Endodermal cell (in vitro differentiated cells): ENCODE measurements at regions not wholly inside any gene's neighbourhood (a gene's known extent, or its start where the extent isn't known, plus 50 kb on each side); places are given as distances from the start of the nearest gene placed in this dataset.

ENCODE experiments used
- DNase-seq: peaks from one replicate; pipeline ENCODE4 v3.0.0-alpha.2; 2017
- H3K27ac ChIP-seq: 2 replicates; pipeline ENCODE4 v1.5.1; 2013; ENCODE audit warnings: mild to moderate bottlenecking, low read depth, low read length, moderate library complexity
- H3K27me3 ChIP-seq: 2 replicates; pipeline ENCODE4 v1.6.1; 2013; ENCODE audit warnings: mild to moderate bottlenecking, low read length, moderate library complexity; ENCODE audit not compliant: insufficient read depth, control insufficient read depth, poor library complexity, severe bottlenecking
- H3K36me3 ChIP-seq: 2 replicates; pipeline ENCODE4 v1.7.0; 2013; ENCODE audit warnings: mild to moderate bottlenecking, low read length, moderate library complexity; ENCODE audit not compliant: control insufficient read depth, insufficient read depth
- H3K4me1 ChIP-seq: one replicate; pipeline ENCODE4 v1.7.0; 2013; ENCODE audit warnings: low read length; ENCODE audit not compliant: control insufficient read depth, insufficient read depth
- H3K4me3 ChIP-seq: 2 replicates; pipeline ENCODE4 v1.5.1; 2013; ENCODE audit warnings: mild to moderate bottlenecking, low read length, moderate library complexity
- H3K9ac ChIP-seq: 2 replicates; pipeline ENCODE4 v1.6.1; 2013; ENCODE audit warnings: mild to moderate bottlenecking, low read length, moderate library complexity; ENCODE audit not compliant: poor library complexity, severe bottlenecking; ENCODE audit errors: extremely low read depth
- H3K9me3 ChIP-seq: 2 replicates; pipeline ENCODE4 v1.6.1; 2013; ENCODE audit warnings: mild to moderate bottlenecking, low read length, moderate library complexity; ENCODE audit not compliant: control insufficient read depth
- H3K27ac Mint-ChIP-seq: 2 replicates; pipeline ENCODE4 v1.8.0; 2020; ENCODE audit warnings: mixed read lengths
- H3K27me3 Mint-ChIP-seq: 2 replicates; pipeline ENCODE4 v1.8.0; 2021; ENCODE audit warnings: mild to moderate bottlenecking, mixed read lengths; ENCODE audit not compliant: insufficient read depth
- H3K36me3 Mint-ChIP-seq: 2 replicates; pipeline ENCODE4 v1.8.0; 2020; ENCODE audit warnings: low read depth, mixed read lengths
- H3K4me1 Mint-ChIP-seq: 2 replicates; pipeline ENCODE4 v1.8.0; 2020; ENCODE audit warnings: mixed read lengths
- H3K4me3 Mint-ChIP-seq: 2 replicates; pipeline ENCODE4 v1.8.0; 2020; ENCODE audit warnings: mild to moderate bottlenecking, moderate library complexity, mixed read lengths
- H3K9me3 Mint-ChIP-seq: 2 replicates; pipeline ENCODE4 v1.8.0; 2020; ENCODE audit warnings: mild to moderate bottlenecking, mixed read lengths
- CTCF ChIP-seq: fragments of 200-600 bp; sonication (generic); conservative IDR thresholded peaks from 2 replicates; pipeline ENCODE4 v1.5.0; 2021; ENCODE audit warnings: antibody characterized with exemption, mild to moderate bottlenecking
- WGBS, 2 experiments: methylation state at CpG; one replicate each; pipeline versions ENCODE4 v1.1.5 to v1.1.7; 2013; ENCODE audit warnings: missing lambda C conversion rate in 2 of 2, mixed read lengths in 1 of 2; ENCODE audit not compliant: insufficient coverage in 1 of 2, insufficient read length in 1 of 2; 5-methylcytosine and 5-hydroxymethylcytosine counted together

GRCh38 chr3:31434819-31435218, 97.9 kb upstream of the STT3B start:
- H3K9me3 Mint-ChIP-seq = peaks cover 20% of the 10 kb centered on the region
- TF ChIP-seq CTCF = no peak

GRCh38 chr3:31436830-31437229, 95.9 kb upstream of the STT3B start:
- H3K9me3 Mint-ChIP-seq = peaks cover 20% of the 10 kb centered on the region

More at GRCh38 chr3:31434819-31435218, 97.9 kb upstream of the STT3B start:
- Mint-ChIP-seq H3K36me3 (no peaks in the 10 kb centered on the region), H3K27me3 (no peaks in the 10 kb centered on the region), H3K4me3 (no peak overlapping the region), H3K27ac (no peak overlapping the region), H3K4me1 (no peaks in the 10 kb centered on the region)
- H3K9ac ChIP-seq = no peak overlapping the region
- H3K27me3 ChIP-seq = no peaks in the 10 kb centered on the region
- no peak for DNase-seq
- H3K27ac ChIP-seq = no peak overlapping the region
- H3K36me3 ChIP-seq = no peaks in the 10 kb centered on the region
- H3K4me3 ChIP-seq = no peak overlapping the region
- 93 to 100% methylated on average over 1 of the region's 1 CpG for WGBS, 2 experiments
- H3K4me1 ChIP-seq = no peaks in the 10 kb centered on the region
- peaks cover 37% of the 10 kb centered on the region for H3K9me3 ChIP-seq

GRCh38 chr3:31438742-31439141, 94.0 kb upstream of the STT3B start:
- peaks cover 20% of the 10 kb centered on the region for H3K9me3 Mint-ChIP-seq
- H3K4me3 ChIP-seq = no peak overlapping the region
- no peaks in the 10 kb centered on the region for H3K36me3 ChIP-seq
- 93 to 100% methylated on average over 1 to 2 of the region's 2 CpGs for WGBS, 2 experiments
- H3K9ac ChIP-seq = no peak overlapping the region
- no peak overlapping the region for H3K27ac Mint-ChIP-seq
- no peak overlapping the region for H3K4me3 Mint-ChIP-seq
- no peaks in the 10 kb centered on the region for H3K36me3 Mint-ChIP-seq
- H3K27me3 Mint-ChIP-seq = no peaks in the 10 kb centered on the region
- H3K27me3 ChIP-seq = no peaks in the 10 kb centered on the region
- no peak for TF ChIP-seq CTCF
- H3K27ac ChIP-seq = no peak overlapping the region
- no peak for DNase-seq
- peaks cover 5% of the 10 kb centered on the region for H3K4me1 ChIP-seq
- H3K9me3 ChIP-seq = peaks cover 37% of the 10 kb centered on the region
- H3K4me1 Mint-ChIP-seq = peaks cover 15% of the 10 kb centered on the region

More at GRCh38 chr3:31436830-31437229, 95.9 kb upstream of the STT3B start:
- Histone ChIP-seq H3K36me3 (no peaks in the 10 kb centered on the region), H3K27ac (no peak overlapping the region), H3K27me3 (no peaks in the 10 kb centered on the region), H3K9ac (no peak overlapping the region), H3K4me3 (peak overlapping the region; percentile 6), H3K9me3 (peaks cover 37% of the 10 kb centered on the region), H3K4me1 (no peaks in the 10 kb centered on the region)
- no peak overlapping the region for H3K27ac Mint-ChIP-seq
- H3K36me3 Mint-ChIP-seq = no peaks in the 10 kb centered on the region
- TF ChIP-seq CTCF = no peak
- no peak for DNase-seq
- H3K27me3 Mint-ChIP-seq = no peaks in the 10 kb centered on the region
- peaks cover 2% of the 10 kb centered on the region for H3K4me1 Mint-ChIP-seq
- 87% methylated on average over 1 of the region's 1 CpG; no CpG with 5 or more reads in 1 of the 2 experiments for WGBS, 2 experiments
- no peak overlapping the region for H3K4me3 Mint-ChIP-seq
